HG03196 (cell line): ENCODE measurements at regions not wholly inside any gene's neighbourhood (a gene's known extent, or its start where the extent isn't known, plus 50 kb on each side); places are given as distances from the start of the nearest gene placed in this dataset.
A peak's percentile ranks its signal among the peaks of the same experiment; 100 is the strongest.
"Not testable (repeated sequence)": the region's sequence is repeated elsewhere in the genome, so short reads cannot be mapped to it uniquely, and the experiment has no call there.

ENCODE experiments used
- ATAC-seq: cut with Tn5 transposase; IDR thresholded peaks from one replicate; pipeline ENCODE4 v1.9.1; 2021; ENCODE audit not compliant: unreplicated experiment

- ATAC-seq: no peak
These were observed 323.3 kb downstream of the CRPPA start for GRCh38 chr7:16098058-16098457.

GRCh38 chr7:16095171-16095950 is 326.0 kb downstream of the CRPPA start:
- no peak for ATAC-seq

GRCh38 chr7:16094651-16095050 is 326.7 kb downstream of the CRPPA start:
- ATAC-seq: no peak

- no peak for ATAC-seq
These were observed 328.6 kb downstream of the CRPPA start for GRCh38 chr7:16092711-16093110.

- ATAC-seq: no peak
These were observed 329.5 kb downstream of the CRPPA start for GRCh38 chr7:16091701-16092310.

GRCh38 chr7:16089801-16090200 is 331.5 kb downstream of the CRPPA start:
- no peak for ATAC-seq

- no peak for ATAC-seq
These were observed 332.1 kb downstream of the CRPPA start for GRCh38 chr7:16089191-16089590.

- no peak for ATAC-seq
These were observed 334.6 kb downstream of the CRPPA start for GRCh38 chr7:16086743-16087142.

GRCh38 chr7:16085780-16086179 is 335.6 kb downstream of the CRPPA start:
- not testable (repeated sequence) for ATAC-seq

- ATAC-seq: no peak
These were observed 336.5 kb downstream of the CRPPA start for GRCh38 chr7:16084875-16085274.

- no peak for ATAC-seq
These were observed 337.0 kb downstream of the CRPPA start for GRCh38 chr7:16084370-16084769.

- ATAC-seq: no peak
These were observed 337.4 kb downstream of the CRPPA start for GRCh38 chr7:16083931-16084330.

GRCh38 chr7:16080131-16080530 is 341.2 kb downstream of the CRPPA start:
- ATAC-seq: no peak

GRCh38 chr7:16079723-16080122 is 341.6 kb downstream of the CRPPA start:
- no peak for ATAC-seq

GRCh38 chr7:16078076-16078952 is 343.0 kb downstream of the CRPPA start:
- ATAC-seq: peak; percentile 64

- ATAC-seq: peak; percentile 70
These were observed 350.0 kb downstream of the CRPPA start for GRCh38 chr7:16071246-16071857.

- no peak for ATAC-seq
These were observed 350.5 kb downstream of the CRPPA start for GRCh38 chr7:16070806-16071205.

GRCh38 chr7:16069998-16070397 is 351.3 kb downstream of the CRPPA start:
- no peak for ATAC-seq

GRCh38 chr7:16068183-16068582 is 353.2 kb downstream of the CRPPA start:
- ATAC-seq: no peak

GRCh38 chr7:16067711-16068110 is 353.6 kb downstream of the CRPPA start:
- no peak for ATAC-seq

GRCh38 chr7:16066805-16067459 is 354.4 kb downstream of the CRPPA start:
- ATAC-seq: no peak
